LHCN-M2 (cell line): ENCODE measurements at regions not wholly inside any gene's neighbourhood (a gene's known extent, or its start where the extent isn't known, plus 50 kb on each side); places are given as distances from the start of the nearest gene placed in this dataset.

Experiments used
- DNase-seq: peaks from one replicate; pipeline ENCODE4 v3.0.0-alpha.2; 2012; ENCODE audit warnings: low read depth

GRCh38 chr5:124922255-124922975 is 176.0 kb upstream of the ZNF608 start:
- DNase-seq, result no peak

GRCh38 chr5:124923131-124923530 is 176.7 kb upstream of the ZNF608 start:
- DNase-seq, result peak; percentile 21

- no peak for DNase-seq
Measured at GRCh38 chr5:124924729-124925128, 178.3 kb upstream of the ZNF608 start.

- peak; percentile 86 for DNase-seq
Measured at GRCh38 chr5:124927735-124928134, 181.3 kb upstream of the ZNF608 start.

- no peak for DNase-seq
Measured at GRCh38 chr5:124929000-124929399, 182.6 kb upstream of the ZNF608 start.

- no peak for DNase-seq
Measured at GRCh38 chr5:124932791-124933600, 186.6 kb upstream of the ZNF608 start.

GRCh38 chr5:124935065-124935464 is 188.6 kb upstream of the ZNF608 start:
- DNase-seq, result no peak

GRCh38 chr5:124936626-124936933 is 190.1 kb upstream of the ZNF608 start:
- DNase-seq, result no peak

- no peak for DNase-seq
Measured at GRCh38 chr5:124941051-124942049, 194.9 kb upstream of the ZNF608 start.

- no peak for DNase-seq
Measured at GRCh38 chr5:124948062-124948753, 201.8 kb upstream of the ZNF608 start.

GRCh38 chr5:124948754-124949275 is 202.4 kb upstream of the ZNF608 start:
- DNase-seq, result peak; percentile 32

GRCh38 chr5:124949862-124950261 is 203.4 kb upstream of the ZNF608 start:
- no peak for DNase-seq

- DNase-seq, result no peak
Measured at GRCh38 chr5:124951105-124951504, 204.7 kb upstream of the ZNF608 start.

- no peak for DNase-seq
Measured at GRCh38 chr5:124951661-124952060, 205.2 kb upstream of the ZNF608 start.

GRCh38 chr5:124952079-124952478 is 205.6 kb upstream of the ZNF608 start:
- no peak for DNase-seq

GRCh38 chr5:124952566-124952965 is 206.1 kb upstream of the ZNF608 start:
- no peak for DNase-seq

GRCh38 chr5:124954784-124955183 is 208.3 kb upstream of the ZNF608 start:
- no peak for DNase-seq

GRCh38 chr5:124956471-124957029 is 210.1 kb upstream of the ZNF608 start:
- no peak for DNase-seq

GRCh38 chr5:124957063-124957462 is 210.6 kb upstream of the ZNF608 start:
- DNase-seq, result no peak

GRCh38 chr5:124960266-124960665 is 213.8 kb upstream of the ZNF608 start:
- DNase-seq, result no peak

GRCh38 chr5:124961521-124961920 is 215.1 kb upstream of the ZNF608 start:
- DNase-seq, result no peak
